ENCODE measurements at regions not wholly inside any gene's neighbourhood (a gene's known extent, or its start where the extent isn't known, plus 50 kb on each side); places are given as distances from the start of the nearest gene placed in this dataset.

DNA sequence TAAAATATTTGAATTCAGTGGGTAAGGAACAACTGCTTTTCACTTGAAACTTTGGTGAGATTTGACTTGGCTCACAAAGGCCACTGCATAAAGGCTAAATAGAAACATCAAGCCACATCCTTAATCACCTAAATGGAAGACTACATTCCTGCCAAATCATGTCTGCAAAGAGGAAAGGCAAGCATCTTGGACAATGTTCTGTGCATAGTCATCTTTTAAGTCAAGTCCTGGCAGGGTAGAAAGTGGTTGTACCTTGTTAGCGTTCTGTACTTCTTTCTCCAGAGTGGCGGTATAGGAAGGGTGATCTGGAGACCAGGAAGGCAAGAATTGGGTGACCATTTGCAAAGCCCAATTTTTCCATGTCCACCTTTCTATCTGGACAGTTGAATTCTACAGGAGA is 121.4 kb upstream of the SLC14A2 start:
- TF ChIP-seq, protein P1, sequence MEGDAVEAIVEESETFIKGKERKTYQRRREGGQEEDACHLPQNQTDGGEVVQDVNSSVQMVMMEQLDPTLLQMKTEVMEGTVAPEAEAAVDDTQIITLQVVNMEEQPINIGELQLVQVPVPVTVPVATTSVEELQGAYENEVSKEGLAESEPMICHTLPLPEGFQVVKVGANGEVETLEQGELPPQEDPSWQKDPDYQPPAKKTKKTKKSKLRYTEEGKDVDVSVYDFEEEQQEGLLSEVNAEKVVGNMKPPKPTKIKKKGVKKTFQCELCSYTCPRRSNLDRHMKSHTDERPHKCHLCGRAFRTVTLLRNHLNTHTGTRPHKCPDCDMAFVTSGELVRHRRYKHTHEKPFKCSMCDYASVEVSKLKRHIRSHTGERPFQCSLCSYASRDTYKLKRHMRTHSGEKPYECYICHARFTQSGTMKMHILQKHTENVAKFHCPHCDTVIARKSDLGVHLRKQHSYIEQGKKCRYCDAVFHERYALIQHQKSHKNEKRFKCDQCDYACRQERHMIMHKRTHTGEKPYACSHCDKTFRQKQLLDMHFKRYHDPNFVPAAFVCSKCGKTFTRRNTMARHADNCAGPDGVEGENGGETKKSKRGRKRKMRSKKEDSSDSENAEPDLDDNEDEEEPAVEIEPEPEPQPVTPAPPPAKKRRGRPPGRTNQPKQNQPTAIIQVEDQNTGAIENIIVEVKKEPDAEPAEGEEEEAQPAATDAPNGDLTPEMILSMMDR (IDR thresholded peaks at IDR 0.05): no peak
- TF ChIP-seq POLR2A (IDR thresholded peaks at IDR 0.05): no peak
